Stomach (tissue), 4 donors: ENCODE measurements at regions not wholly inside any gene's neighbourhood (a gene's known extent, or its start where the extent isn't known, plus 50 kb on each side); places are given as distances from the start of the nearest gene placed in this dataset.

Experiments used
- CTCF ChIP-seq, 7 experiments: fragments of 450-650 bp in 4 of 7; fragments of 200-600 bp in 3 of 7; sonication (generic) in 3 of 7; IDR thresholded peaks; one replicate each; pipeline ENCODE4 v1.5.1; 2016 to 2019; ENCODE audit warnings: antibody characterized with exemption in 7 of 7, control low read depth in 2 of 7, mild to moderate bottlenecking in 1 of 7
- EP300 ChIP-seq: sonication (generic); formaldehyde crosslinking; IDR thresholded peaks from one replicate; pipeline ENCODE4 v1.6.1; 2017; ENCODE audit warnings: antibody characterized with exemption

GRCh38 chr4:53784112-53784511, 192.8 kb upstream of the LNX1 start:
- TF ChIP-seq CTCF (IDR thresholded peaks at IDR 0.05) (no peak), EP300 (no peak)
